Head of caudate nucleus (tissue), 42 donors: ENCODE measurements at regions not wholly inside any gene's neighbourhood (a gene's known extent, or its start where the extent isn't known, plus 50 kb on each side); places are given as distances from the start of the nearest gene placed in this dataset.
"Not testable (repeated sequence)": the region's sequence is repeated elsewhere in the genome, so short reads cannot be mapped to it uniquely, and the experiment has no call there.

ENCODE experiments used
- DNase-seq, 42 donors: peaks; one replicate each; pipeline versions ENCODE4 v3.0.0 to v3.0.0-alpha.2; 2020 to 2021; ENCODE audit warnings: mixed read lengths in 7 of 42
- intact Hi-C: fragments of 100-400 bp; cut with DNase I; formaldehyde crosslinking; loops from one replicate; pipeline ENCODE4 v1.15.0; 2022

DNA sequence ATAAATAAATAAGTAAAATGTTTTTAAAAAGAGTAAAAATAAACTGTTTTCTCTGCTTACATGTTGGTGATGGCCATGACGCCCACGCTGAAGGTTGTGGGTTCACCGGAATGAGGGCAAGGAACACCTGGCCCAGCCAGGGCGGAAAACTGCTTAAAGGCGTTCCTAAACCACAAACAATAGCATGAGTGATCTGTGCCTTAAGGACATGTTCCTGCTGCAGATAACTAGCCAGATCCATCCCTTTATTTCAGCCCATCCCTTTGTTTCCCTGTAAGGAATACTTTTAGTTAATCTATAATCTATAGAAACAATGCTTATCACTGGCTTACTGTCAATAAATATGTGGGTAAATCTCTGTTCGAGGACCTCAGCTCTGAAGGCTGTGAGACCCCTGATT lies 63.3 kb upstream of the CEP78 start:
- DNase-seq, intact Hi-C loops: not testable (repeated sequence)

GRCh38 chr9:78171651-78172050 lies 64.2 kb upstream of the CEP78 start:
- intact Hi-C loops: no loop called here

GRCh38 chr9:78169125-78169524 lies 66.8 kb upstream of the CEP78 start:
- DNase-seq: no peak
- intact Hi-C loops: no loop called here

More at GRCh38 chr9:78171651-78172050, 64.2 kb upstream of the CEP78 start:
- no peak for DNase-seq

DNA sequence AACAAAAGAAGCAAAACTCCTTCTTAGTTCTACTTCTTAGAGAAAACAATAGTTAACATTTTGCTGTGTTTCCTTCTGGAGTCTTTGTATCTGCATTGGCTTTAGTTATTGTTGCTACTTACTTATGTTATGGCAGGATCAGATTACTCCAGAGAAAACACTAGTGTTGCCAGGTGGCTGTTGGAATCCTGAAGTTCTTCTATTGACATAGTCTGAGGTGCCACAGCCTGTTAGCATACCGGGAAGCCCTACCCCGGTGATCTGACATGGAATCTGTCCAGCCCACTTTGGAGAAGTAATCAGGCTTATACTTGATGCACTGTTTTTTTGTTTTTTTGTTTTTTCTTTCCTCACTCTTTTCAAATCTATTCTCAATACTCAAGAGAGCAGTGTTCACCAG lies 68.5 kb upstream of the CEP78 start:
- intact Hi-C loops: no loop called here

GRCh38 chr9:78163834-78164233 lies 72.0 kb upstream of the CEP78 start:
- intact Hi-C loops: no loop called here
- no peak for DNase-seq

More for the DNA sequence above, 68.5 kb upstream of the CEP78 start:
- no peak for DNase-seq

GRCh38 chr9:78158286-78158685 lies 77.6 kb upstream of the CEP78 start:
- intact Hi-C loops: no loop called here
- DNase-seq: no peak

DNA sequence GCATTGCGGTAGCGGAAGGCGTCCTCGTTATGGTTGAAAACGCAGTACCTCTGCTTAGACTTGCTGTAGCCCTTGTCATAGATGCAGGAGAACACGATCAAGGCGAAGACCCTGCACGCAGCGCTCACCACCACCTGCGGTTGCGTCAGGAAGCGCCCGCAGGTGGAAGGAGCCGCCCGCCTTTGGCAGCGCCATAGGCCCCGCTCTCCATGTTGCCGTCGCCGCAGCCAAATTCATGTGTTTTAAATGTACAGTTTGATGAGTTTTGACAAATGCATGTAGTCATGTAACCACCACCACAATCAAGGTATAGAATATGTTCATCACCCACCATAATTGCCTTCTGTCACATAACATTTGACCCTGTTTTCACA lies 84.9 kb upstream of the CEP78 start:
- no peak for DNase-seq
- intact Hi-C loops: no loop called here

GRCh38 chr9:78150312-78150982 lies 85.4 kb upstream of the CEP78 start:
- intact Hi-C loops: no loop called here
- DNase-seq: no peak

- DNase-seq: no peak
- intact Hi-C loops: no loop called here
Measured at GRCh38 chr9:78149702-78150291, 86.1 kb upstream of the CEP78 start.

DNA sequence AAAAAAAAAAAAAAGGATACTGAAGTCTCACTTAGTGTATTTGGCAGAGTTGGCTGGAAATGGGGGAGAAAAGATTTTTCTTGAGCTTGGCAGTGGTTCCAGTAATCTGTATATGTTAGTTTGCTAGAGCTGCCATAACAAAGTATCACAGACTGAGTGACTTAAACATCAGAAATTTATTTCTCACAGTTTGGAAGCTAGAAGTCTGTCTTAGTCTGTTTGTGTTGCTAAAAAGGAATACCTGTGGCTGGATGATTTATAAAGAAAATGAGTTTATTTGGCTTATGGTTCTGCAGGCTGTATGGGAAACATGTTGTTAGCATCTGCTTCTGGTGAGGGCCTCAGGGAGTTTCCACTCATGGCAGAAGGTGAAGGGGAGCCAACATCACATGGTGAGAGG lies 89.6 kb upstream of the CEP78 start:
- DNase-seq: no peak
- intact Hi-C loops: no loop called here

- peak in 12 of 42 donors; percentile 11 to 69 (median 36) for DNase-seq
- intact Hi-C loops: no loop called here
Measured at GRCh38 chr9:78144663-78145377, 91.1 kb upstream of the CEP78 start.

DNA sequence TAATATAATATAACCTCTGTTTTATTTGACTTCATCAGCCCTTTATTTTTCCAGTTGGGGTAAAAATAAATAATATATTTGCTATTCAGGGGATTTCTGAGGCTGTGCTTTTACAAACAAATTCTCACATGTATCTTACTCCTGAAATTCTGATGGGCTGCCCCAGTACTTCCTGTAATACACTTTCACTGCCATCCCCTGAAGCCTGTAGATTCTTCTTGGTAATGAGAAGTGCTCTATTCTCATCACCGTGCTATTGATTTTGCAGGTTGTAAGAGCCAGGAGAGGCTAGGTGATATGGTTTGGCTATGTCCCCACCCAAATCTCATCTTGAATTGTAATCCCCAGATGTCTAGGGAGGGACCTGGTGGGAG lies 91.9 kb upstream of the CEP78 start:
- DNase-seq: no peak
- intact Hi-C loops: no loop called here

DNA sequence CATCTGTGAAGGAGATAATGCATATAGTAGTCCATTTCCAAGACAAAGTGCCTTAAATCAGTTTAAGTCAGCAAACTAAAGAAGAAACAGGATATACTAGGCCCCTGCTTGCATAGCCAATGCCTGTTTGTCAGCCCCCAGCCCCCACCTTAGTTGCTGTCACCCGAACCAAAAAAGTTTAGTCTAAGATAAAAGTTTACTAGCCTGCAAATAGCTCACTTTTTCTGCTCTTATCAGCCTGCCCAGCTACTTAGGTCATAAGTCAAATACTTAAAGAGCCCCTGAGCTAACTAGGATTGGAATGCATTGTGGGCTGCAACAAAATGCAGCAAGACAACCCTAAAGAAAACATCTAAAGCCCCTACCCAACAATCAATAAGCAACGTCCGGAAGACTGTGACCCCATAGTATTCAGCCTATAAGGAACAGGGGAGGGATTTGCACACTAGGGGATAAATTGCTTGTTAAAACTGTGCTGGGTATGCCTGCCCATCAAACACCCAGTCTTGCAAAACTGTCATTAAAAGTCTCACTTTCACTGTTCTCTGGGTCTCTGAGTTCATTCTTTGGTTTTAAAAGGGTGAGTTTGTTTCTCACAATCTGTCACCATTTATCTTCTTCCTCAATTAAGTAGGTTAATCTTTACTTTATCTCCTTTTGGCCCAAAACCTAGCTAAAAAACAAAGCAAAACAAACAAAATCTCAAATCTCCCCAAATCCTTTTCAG lies 92.4 kb upstream of the CEP78 start:
- no peak for DNase-seq
- intact Hi-C loops: no loop called here

GRCh38 chr9:78142264-78142663 lies 93.6 kb upstream of the CEP78 start:
- DNase-seq, intact Hi-C loops: not testable (repeated sequence)

DNA sequence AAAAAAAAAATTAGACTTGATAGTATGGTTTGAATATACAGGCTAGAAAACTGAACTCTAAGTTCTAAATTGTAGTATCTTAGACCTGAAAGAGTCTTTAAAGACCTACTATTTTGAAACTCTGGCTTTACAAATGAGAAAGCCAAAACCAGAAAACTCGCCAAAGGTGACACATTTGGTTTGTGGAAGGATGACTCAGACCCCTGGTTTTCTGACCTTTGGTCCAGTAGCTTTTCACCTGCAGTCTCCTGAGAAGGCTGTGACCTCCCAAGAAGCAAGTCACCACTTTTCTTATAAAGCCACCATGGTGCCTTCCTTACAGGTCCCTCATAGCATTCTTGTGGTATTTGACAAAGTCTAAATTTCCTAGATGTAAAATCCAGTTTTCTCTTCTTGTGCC lies 102.1 kb upstream of the CEP78 start:
- intact Hi-C loops: loop anchor here (5.0 kb wide), 1 partner anchor 79 kb away; no protein-coding TSS in a partner anchor
- DNase-seq: no peak

DNA sequence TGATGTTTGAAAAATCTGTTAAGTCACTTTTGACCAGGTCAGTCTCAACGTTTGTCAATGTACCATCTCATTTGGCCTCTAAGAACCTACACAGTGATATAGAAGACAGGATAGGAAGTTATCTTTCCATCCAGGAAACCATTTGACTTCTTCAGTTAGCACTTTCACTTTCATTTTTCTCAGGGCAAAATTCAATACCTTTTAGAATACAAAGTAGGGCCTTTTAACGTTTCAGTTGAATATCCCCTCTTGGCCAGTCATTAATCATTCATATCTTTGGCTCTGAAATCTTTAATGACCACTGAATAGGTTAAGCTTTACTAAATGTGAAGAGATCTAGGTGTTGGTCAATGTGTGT lies 101.1 kb upstream of the GNAQ start:
- intact Hi-C loops: loop anchor here (5.0 kb wide), 1 partner anchor 80 kb away; no protein-coding TSS in a partner anchor
- DNase-seq: no peak

GRCh38 chr9:78131969-78132700 lies 100.5 kb upstream of the GNAQ start:
- DNase-seq: peak in 9 of 42 donors; percentile 11 to 55 (median 32)
- intact Hi-C loops: loop anchor here (5.0 kb wide), 1 partner anchor 80 kb away; no protein-coding TSS in a partner anchor

- intact Hi-C loops: loop anchor here (5.0 kb wide), 1 partner anchor 81 kb away; no protein-coding TSS in a partner anchor
- no peak for DNase-seq
Measured at GRCh38 chr9:78130853-78131252, 99.2 kb upstream of the GNAQ start.

- DNase-seq: peak; percentile 66 to 96 (median 88)
- intact Hi-C loops: loop anchor here (5.0 kb wide), 1 partner anchor 82 kb away; no protein-coding TSS in a partner anchor
Measured at GRCh38 chr9:78130004-78130403, 98.4 kb upstream of the GNAQ start.
